ENCODE measurements at regions not wholly inside any gene's neighbourhood (a gene's known extent, or its start where the extent isn't known, plus 50 kb on each side); places are given as distances from the start of the nearest gene placed in this dataset.

GRCh38 chr9:79471580-79472543 is 99.9 kb upstream of the TLE4 start:
- H3K4me2 ChIP-seq: no peak overlapping the region
- peaks cover 5% of the 10 kb centered on the region; the same call in 1 of the 2 replicates for H3K9me3 ChIP-seq
- H4K20me1 ChIP-seq: no peaks in the 10 kb centered on the region
- no peak overlapping the region for H3K4me3 ChIP-seq
- H3K36me3 ChIP-seq: no peaks in the 10 kb centered on the region
- no peak for TF ChIP-seq Cebpa-rat (IDR thresholded peaks at IDR 0.05)
- H3K4me1 ChIP-seq: peaks cover 14% of the 10 kb centered on the region
- H3K27ac ChIP-seq: no peak overlapping the region
- H3K27me3 ChIP-seq: no peaks in the 10 kb centered on the region
- H3K9ac ChIP-seq: no peak overlapping the region

- no peak overlapping the region for H3K4me2 ChIP-seq
- TF ChIP-seq Cebpa-rat (IDR thresholded peaks at IDR 0.05): no peak
- peaks cover 14% of the 10 kb centered on the region for H3K4me1 ChIP-seq
- no peaks in the 10 kb centered on the region for H3K27me3 ChIP-seq
- no peaks in the 10 kb centered on the region for H3K36me3 ChIP-seq
- H3K27ac ChIP-seq: no peak overlapping the region
- peaks cover 5% of the 10 kb centered on the region; the same call in 1 of the 2 replicates for H3K9me3 ChIP-seq
- no peak overlapping the region for H3K4me3 ChIP-seq
- H3K9ac ChIP-seq: no peak overlapping the region
- H4K20me1 ChIP-seq: no peaks in the 10 kb centered on the region
Observed at GRCh38 chr9:79473704-79474103, 98.1 kb upstream of the TLE4 start.

- Histone ChIP-seq H3K4me3 (no peak overlapping the region), H3K4me2 (no peak overlapping the region), H3K9me3 (peaks cover 5% of the 10 kb centered on the region; the same call in 1 of the 2 replicates), H3K27me3 (no peaks in the 10 kb centered on the region), H3K9ac (no peak overlapping the region), H3K27ac (no peak overlapping the region), H3K36me3 (no peaks in the 10 kb centered on the region), H4K20me1 (no peaks in the 10 kb centered on the region), H3K4me1 (no peaks in the 10 kb centered on the region)
- TF ChIP-seq Cebpa-rat (IDR thresholded peaks at IDR 0.05): no peak
Observed at GRCh38 chr9:79477241-79477840, 94.4 kb upstream of the TLE4 start.

- H3K27me3 ChIP-seq: no peaks in the 10 kb centered on the region
- no peak for TF ChIP-seq Cebpa-rat (IDR thresholded peaks at IDR 0.05)
Observed at GRCh38 chr9:79477955-79478771, 93.6 kb upstream of the TLE4 start.

GRCh38 chr9:79480639-79481038 is 91.1 kb upstream of the TLE4 start:
- H3K27me3 ChIP-seq: no peaks in the 10 kb centered on the region
- no peak overlapping the region for H3K4me2 ChIP-seq
- TF ChIP-seq Cebpa-rat (IDR thresholded peaks at IDR 0.05): no peak
- no peaks in the 10 kb centered on the region for H3K4me1 ChIP-seq
- no peak overlapping the region for H3K27ac ChIP-seq
- no peak overlapping the region for H3K4me3 ChIP-seq
- no peaks in the 10 kb centered on the region for H3K9me3 ChIP-seq
- no peaks in the 10 kb centered on the region for H3K36me3 ChIP-seq
- H3K9ac ChIP-seq: no peak overlapping the region
- H4K20me1 ChIP-seq: no peaks in the 10 kb centered on the region

More at GRCh38 chr9:79477955-79478771, 93.6 kb upstream of the TLE4 start:
- Histone ChIP-seq H3K9ac (no peak overlapping the region), H3K4me3 (no peak overlapping the region), H3K9me3 (peaks cover 5% of the 10 kb centered on the region; the same call in 1 of the 2 replicates), H3K36me3 (no peaks in the 10 kb centered on the region), H3K4me1 (no peaks in the 10 kb centered on the region), H4K20me1 (no peaks in the 10 kb centered on the region), H3K4me2 (no peak overlapping the region), H3K27ac (no peak overlapping the region)

GRCh38 chr9:79481846-79482477 is 89.8 kb upstream of the TLE4 start:
- H3K9me3 ChIP-seq: no peaks in the 10 kb centered on the region
- no peaks in the 10 kb centered on the region for H3K27me3 ChIP-seq
- no peak overlapping the region for H3K4me3 ChIP-seq
- H4K20me1 ChIP-seq: no peaks in the 10 kb centered on the region
- no peak overlapping the region for H3K9ac ChIP-seq
- no peak overlapping the region for H3K27ac ChIP-seq
- no peaks in the 10 kb centered on the region for H3K36me3 ChIP-seq
- no peaks in the 10 kb centered on the region for H3K4me1 ChIP-seq
- no peak overlapping the region for H3K4me2 ChIP-seq
- no peak for TF ChIP-seq Cebpa-rat (IDR thresholded peaks at IDR 0.05)

GRCh38 chr9:79485258-79485657 is 86.5 kb upstream of the TLE4 start:
- H3K4me3 ChIP-seq: no peak overlapping the region
- TF ChIP-seq Cebpa-rat (IDR thresholded peaks at IDR 0.05): no peak
- H4K20me1 ChIP-seq: no peaks in the 10 kb centered on the region
- H3K27me3 ChIP-seq: no peaks in the 10 kb centered on the region
- no peaks in the 10 kb centered on the region for H3K36me3 ChIP-seq
- no peaks in the 10 kb centered on the region for H3K4me1 ChIP-seq
- no peak overlapping the region for H3K9ac ChIP-seq
- no peaks in the 10 kb centered on the region for H3K9me3 ChIP-seq
- H3K27ac ChIP-seq: no peak overlapping the region
- no peak overlapping the region for H3K4me2 ChIP-seq

- H3K27me3 ChIP-seq: no peaks in the 10 kb centered on the region
- TF ChIP-seq Cebpa-rat (IDR thresholded peaks at IDR 0.05): no peak
- no peaks in the 10 kb centered on the region for H3K4me1 ChIP-seq
- H3K4me3 ChIP-seq: no peak overlapping the region
- H4K20me1 ChIP-seq: no peaks in the 10 kb centered on the region
- peaks cover 7% of the 10 kb centered on the region; the same call in 1 of the 2 replicates for H3K9me3 ChIP-seq
- H3K36me3 ChIP-seq: no peaks in the 10 kb centered on the region
- no peak overlapping the region for H3K4me2 ChIP-seq
- H3K27ac ChIP-seq: no peak overlapping the region
- no peak overlapping the region for H3K9ac ChIP-seq
Observed at GRCh38 chr9:79489261-79490000, 82.3 kb upstream of the TLE4 start.

All from BLaER1 (cell line).